ENCODE measurements at regions not wholly inside any gene's neighbourhood (a gene's known extent, or its start where the extent isn't known, plus 50 kb on each side); places are given as distances from the start of the nearest gene placed in this dataset.

DNA sequence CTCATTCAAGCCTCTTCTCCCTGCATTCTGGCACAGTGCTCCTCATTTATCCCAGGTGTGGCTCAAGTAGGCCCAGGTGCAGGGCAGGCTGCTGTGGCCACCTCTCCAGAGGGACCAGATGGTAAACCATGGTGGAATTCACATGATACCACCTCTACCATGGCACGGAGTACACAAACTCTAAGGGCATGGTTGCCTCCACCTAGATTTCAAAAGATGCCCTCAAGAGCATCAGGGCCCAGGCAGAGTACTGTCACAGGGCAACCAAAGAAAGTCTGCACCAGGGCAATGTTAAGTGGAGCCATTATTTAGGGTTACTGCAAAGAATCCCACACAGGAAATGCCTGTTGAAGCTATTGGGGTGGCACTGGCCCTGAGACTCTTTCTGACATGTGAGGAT, 647.1 kb upstream of the MIR17HG start:
- TF ChIP-seq EZH2 (IDR thresholded peaks at IDR 0.05), result no peak
- TF ChIP-seq, protein P1, sequence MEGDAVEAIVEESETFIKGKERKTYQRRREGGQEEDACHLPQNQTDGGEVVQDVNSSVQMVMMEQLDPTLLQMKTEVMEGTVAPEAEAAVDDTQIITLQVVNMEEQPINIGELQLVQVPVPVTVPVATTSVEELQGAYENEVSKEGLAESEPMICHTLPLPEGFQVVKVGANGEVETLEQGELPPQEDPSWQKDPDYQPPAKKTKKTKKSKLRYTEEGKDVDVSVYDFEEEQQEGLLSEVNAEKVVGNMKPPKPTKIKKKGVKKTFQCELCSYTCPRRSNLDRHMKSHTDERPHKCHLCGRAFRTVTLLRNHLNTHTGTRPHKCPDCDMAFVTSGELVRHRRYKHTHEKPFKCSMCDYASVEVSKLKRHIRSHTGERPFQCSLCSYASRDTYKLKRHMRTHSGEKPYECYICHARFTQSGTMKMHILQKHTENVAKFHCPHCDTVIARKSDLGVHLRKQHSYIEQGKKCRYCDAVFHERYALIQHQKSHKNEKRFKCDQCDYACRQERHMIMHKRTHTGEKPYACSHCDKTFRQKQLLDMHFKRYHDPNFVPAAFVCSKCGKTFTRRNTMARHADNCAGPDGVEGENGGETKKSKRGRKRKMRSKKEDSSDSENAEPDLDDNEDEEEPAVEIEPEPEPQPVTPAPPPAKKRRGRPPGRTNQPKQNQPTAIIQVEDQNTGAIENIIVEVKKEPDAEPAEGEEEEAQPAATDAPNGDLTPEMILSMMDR (IDR thresholded peaks at IDR 0.05), result no peak

Data from neural progenitor cell (in vitro differentiated cells).